BLaER1 treated with 17β-estradiol and CSF1 and Interleukin-3, amounts not matched to agents 10 nM and 100 nM (cell line): ENCODE measurements at regions not wholly inside any gene's neighbourhood (a gene's known extent, or its start where the extent isn't known, plus 50 kb on each side); places are given as distances from the start of the nearest gene placed in this dataset.
A peak's percentile ranks its signal among the peaks of the same experiment; 100 is the strongest.

Experiments used
- H3K27ac ChIP-seq, 11 experiments: shearing (Covaris generic); formaldehyde crosslinking; 2 replicates each; pipeline ENCODE4 v1.8.1; 2022
- H3K27me3 ChIP-seq, 11 experiments: shearing (Covaris generic); formaldehyde crosslinking; 2 replicates each; pipeline ENCODE4 v1.8.1; 2022
- H3K36me3 ChIP-seq, 11 experiments: shearing (Covaris generic); formaldehyde crosslinking; 2 replicates each; pipeline ENCODE4 v1.8.1; 2022
- H3K4me1 ChIP-seq, 10 experiments: shearing (Covaris generic); formaldehyde crosslinking; 2 replicates each; pipeline ENCODE4 v1.8.1; 2022
- H3K4me2 ChIP-seq, 11 experiments: shearing (Covaris generic); formaldehyde crosslinking; 2 replicates each; pipeline ENCODE4 v1.8.1; 2022
- H3K4me3 ChIP-seq, 10 experiments: shearing (Covaris generic); formaldehyde crosslinking; 2 replicates each; pipeline ENCODE4 v1.8.1; 2022
- H3K9ac ChIP-seq, 11 experiments: shearing (Covaris generic); formaldehyde crosslinking; 2 replicates each; pipeline ENCODE4 v1.8.1; 2022
- H3K9me3 ChIP-seq, 11 experiments: shearing (Covaris generic); formaldehyde crosslinking; replicated peaks in 1 of 11; 2 replicates each; pipeline ENCODE4 v1.8.1; 2022
- H4K20me1 ChIP-seq, 11 experiments: shearing (Covaris generic); formaldehyde crosslinking; 2 replicates each; pipeline ENCODE4 v1.8.1; 2022
- Cebpa-rat ChIP-seq, 11 experiments: shearing (Covaris generic); IDR thresholded peaks; 2 replicates each; pipeline ENCODE4 v1.8.1; 2022

DNA sequence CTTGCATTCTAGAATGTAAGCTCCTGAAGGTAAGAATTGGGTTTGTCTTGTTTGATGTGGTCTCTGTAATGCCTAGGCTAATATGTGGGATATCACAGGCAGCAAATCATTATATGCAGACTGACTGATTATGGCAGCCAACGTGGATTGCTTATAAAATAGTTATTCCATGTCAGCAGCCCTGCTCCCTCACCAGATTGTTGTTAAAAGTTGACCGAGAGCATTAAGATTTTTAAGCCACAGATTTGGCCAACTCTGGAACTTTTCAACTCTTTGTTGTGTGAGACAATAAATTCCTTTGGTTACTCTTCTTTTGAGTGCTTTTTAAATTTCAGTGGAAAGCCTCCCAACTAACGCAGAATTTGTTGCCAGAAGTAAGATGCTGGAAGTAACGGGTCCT, 92.6 kb upstream of the FAM216B start:
- no peak overlapping the region for H3K4me2 ChIP-seq
- H3K4me1 ChIP-seq: no peaks in the 10 kb centered on the region
- no peak overlapping the region for H3K27ac ChIP-seq
- no peaks in the 10 kb centered on the region for H3K36me3 ChIP-seq
- no peaks in the 10 kb centered on the region for H3K27me3 ChIP-seq
- no peak for TF ChIP-seq Cebpa-rat (IDR thresholded peaks at IDR 0.05)
- H3K4me3 ChIP-seq: no peak overlapping the region
- no peaks in the 10 kb centered on the region for H4K20me1 ChIP-seq
- peaks cover 0 to 3% (median 0%) of the 10 kb centered on the region in 11 experiments; a peak in 2 of 22 replicates for H3K9me3 ChIP-seq
- no peak overlapping the region for H3K9ac ChIP-seq

DNA sequence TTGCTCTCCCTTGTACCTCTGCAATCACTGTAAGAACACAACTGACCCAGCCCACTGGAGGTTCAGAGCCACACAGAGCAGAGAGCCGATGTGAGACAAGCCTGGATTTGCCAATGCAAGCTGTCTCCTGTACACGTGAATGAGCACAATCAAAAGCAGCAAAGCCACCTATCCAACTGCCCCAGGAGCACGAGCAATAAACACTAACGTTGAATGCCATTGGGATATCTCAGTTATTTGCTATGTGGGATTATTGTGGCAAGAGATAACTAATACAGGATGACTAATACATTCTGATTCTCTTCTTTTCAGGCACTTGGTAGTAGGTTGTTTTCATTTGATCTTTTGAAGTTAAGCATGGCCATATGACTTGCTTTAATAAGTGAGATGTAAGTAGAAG, 85.2 kb upstream of the FAM216B start:
- Histone ChIP-seq H3K36me3 (no peaks in the 10 kb centered on the region), H4K20me1 (no peaks in the 10 kb centered on the region), H3K27me3 (no peaks in the 10 kb centered on the region), H3K9ac (no peak overlapping the region), H3K9me3 (no peaks in the 10 kb centered on the region; a peak in 1 of 22 replicates), H3K4me3 (no peak overlapping the region), H3K4me1 (no peaks in the 10 kb centered on the region), H3K27ac (no peak overlapping the region), H3K4me2 (no peak overlapping the region)
- TF ChIP-seq Cebpa-rat (IDR thresholded peaks at IDR 0.05): no peak

DNA sequence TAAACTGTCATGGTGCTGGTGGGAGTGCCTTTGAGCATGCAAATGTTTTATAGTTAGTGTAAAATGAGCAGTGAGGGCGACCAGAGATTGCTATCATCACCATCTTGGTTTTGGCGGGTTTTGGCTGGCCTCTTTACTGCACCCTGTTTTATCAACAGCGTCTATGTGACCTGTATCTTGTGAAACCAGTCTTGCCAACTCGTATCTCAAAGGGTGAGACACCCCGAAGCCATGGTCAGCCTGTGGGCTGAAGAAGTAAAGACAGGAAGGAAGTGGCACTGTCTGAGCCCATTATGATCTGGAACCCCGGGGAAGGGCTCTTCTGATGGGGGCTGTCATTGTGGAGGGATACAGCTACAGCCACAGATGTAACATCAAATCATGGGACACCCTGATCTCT, 81.5 kb upstream of the FAM216B start:
- Histone ChIP-seq H4K20me1 (no peaks in the 10 kb centered on the region), H3K9me3 (no peaks in the 10 kb centered on the region), H3K27me3 (no peaks in the 10 kb centered on the region), H3K27ac (no peak overlapping the region), H3K9ac (no peak overlapping the region), H3K4me3 (no peak overlapping the region), H3K4me1 (no peaks in the 10 kb centered on the region), H3K4me2 (no peak overlapping the region), H3K36me3 (no peaks in the 10 kb centered on the region)
- no peak for TF ChIP-seq Cebpa-rat (IDR thresholded peaks at IDR 0.05)

DNA sequence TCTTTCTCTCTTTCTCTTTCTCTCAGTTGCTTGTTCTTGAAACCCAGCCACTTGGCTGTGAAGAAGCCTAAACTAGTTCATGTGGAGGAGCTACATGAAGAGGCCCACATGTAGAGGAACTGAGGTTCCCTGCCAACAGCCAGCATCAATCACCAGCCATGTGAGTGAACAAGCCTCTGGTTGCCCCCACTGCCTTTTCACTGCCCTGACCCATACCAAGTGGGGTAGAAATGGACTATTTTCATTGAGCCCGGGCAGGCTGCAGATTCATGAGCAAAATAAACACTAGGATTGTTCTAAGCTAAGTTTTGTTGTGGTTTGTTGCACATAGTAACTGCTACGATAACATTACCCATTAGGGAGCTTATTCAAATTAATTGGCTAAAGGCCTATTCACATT, 78.7 kb upstream of the FAM216B start:
- Histone ChIP-seq H3K27ac (no peak overlapping the region), H3K4me2 (no peak overlapping the region), H4K20me1 (no peaks in the 10 kb centered on the region), H3K9me3 (no peaks in the 10 kb centered on the region), H3K4me3 (no peak overlapping the region), H3K36me3 (no peaks in the 10 kb centered on the region), H3K27me3 (no peaks in the 10 kb centered on the region), H3K9ac (no peak overlapping the region), H3K4me1 (peaks cover 0 to 11% (median 0%) of the 10 kb centered on the region in 10 experiments; a peak in 4 of 20 replicates)
- TF ChIP-seq Cebpa-rat (IDR thresholded peaks at IDR 0.05): no peak

DNA sequence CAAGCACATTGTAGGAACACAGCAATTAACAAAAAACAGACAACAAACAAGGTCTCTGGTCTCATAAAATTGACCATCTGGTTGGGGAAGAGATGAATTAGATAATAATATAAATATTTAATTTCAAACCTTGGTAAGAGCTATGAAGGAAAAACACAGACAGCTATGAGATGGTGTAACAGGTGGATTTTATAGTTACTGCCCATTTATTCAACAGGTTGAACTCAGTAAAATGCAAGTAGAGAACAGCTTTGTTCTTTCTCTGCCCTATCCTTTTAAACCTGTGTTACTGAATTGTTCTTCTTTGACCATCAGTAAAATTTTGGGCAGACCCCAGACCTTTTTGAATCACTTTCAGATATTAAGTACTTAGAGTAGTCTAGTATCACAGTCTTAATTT, 77.6 kb upstream of the FAM216B start:
- H3K4me2 ChIP-seq: no peak overlapping the region

DNA sequence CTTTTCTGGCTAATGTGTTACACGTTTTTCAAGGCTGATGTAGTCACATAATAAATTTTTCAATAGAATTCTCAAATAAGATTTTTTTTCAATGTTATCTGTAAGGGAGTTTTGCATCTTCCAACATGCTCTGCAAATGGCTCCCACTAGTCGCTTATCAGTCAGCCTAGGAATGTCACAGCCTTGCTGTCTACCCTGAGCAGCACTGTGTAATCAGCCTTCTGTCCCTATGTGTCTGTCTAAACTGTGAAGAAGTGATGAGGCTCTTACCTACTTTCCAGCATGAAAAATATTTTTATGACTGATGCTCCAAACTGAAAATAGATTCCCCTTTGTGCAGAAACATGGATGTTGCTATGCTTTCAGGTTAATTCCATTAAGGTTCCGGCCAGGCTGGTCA, 75.1 kb upstream of the FAM216B start:
- Histone ChIP-seq H3K27me3 (no peaks in the 10 kb centered on the region), H4K20me1 (no peaks in the 10 kb centered on the region), H3K9ac (no peak overlapping the region), H3K27ac (no peak overlapping the region), H3K4me1 (peaks cover 0 to 16% (median 0%) of the 10 kb centered on the region in 10 experiments; a peak in 4 of 20 replicates), H3K4me3 (no peak overlapping the region), H3K9me3 (no peaks in the 10 kb centered on the region), H3K4me2 (no peak overlapping the region), H3K36me3 (no peaks in the 10 kb centered on the region)
- no peak for TF ChIP-seq Cebpa-rat (IDR thresholded peaks at IDR 0.05)

More for the DNA sequence above, 77.6 kb upstream of the FAM216B start:
- Histone ChIP-seq H3K27ac (no peak overlapping the region), H3K4me3 (no peak overlapping the region), H4K20me1 (no peaks in the 10 kb centered on the region), H3K27me3 (no peaks in the 10 kb centered on the region), H3K4me1 (peaks cover 0 to 16% (median 0%) of the 10 kb centered on the region in 10 experiments; a peak in 4 of 20 replicates), H3K36me3 (no peaks in the 10 kb centered on the region), H3K9me3 (no peaks in the 10 kb centered on the region), H3K9ac (no peak overlapping the region)
- TF ChIP-seq Cebpa-rat (IDR thresholded peaks at IDR 0.05): no peak

DNA sequence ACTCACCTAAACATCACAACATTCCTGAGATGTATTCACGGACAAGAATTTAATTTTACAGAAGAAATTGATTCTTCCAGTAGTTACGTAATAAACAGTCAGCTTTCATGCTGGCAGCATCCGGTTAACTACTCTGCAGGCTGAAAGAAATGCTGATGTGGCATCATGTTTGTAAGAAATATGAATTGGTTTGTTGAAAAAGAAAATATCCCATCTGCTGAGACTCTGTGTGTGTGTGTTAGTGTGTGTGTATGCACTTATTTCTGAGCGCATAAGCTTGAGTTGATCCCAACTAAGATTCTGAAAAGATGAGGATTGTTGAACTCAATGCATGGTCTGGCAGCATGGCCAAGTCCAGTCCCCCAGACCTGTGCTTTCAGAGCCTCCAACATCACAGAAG, 74.3 kb upstream of the FAM216B start:
- no peaks in the 10 kb centered on the region for H3K36me3 ChIP-seq
- TF ChIP-seq Cebpa-rat (IDR thresholded peaks at IDR 0.05): 0 out of 22 replicates have a peak, but pooled peaks of 1 of the 11 experiments have one; percentile 20
- no peak overlapping the region for H3K9ac ChIP-seq
- H3K4me2 ChIP-seq: peak overlapping the region in 2 of 11 experiments; percentile 18 to 56; a peak in 5 of 22 replicates
- no peaks in the 10 kb centered on the region for H3K27me3 ChIP-seq
- H3K9me3 ChIP-seq: 0 out of 22 replicates have a peak, but pooled peaks cover 0 to under 1% (median 0%) of the 10 kb centered on the region in 11 experiments
- H3K27ac ChIP-seq: no peak overlapping the region
- no peak overlapping the region for H3K4me3 ChIP-seq
- H4K20me1 ChIP-seq: no peaks in the 10 kb centered on the region
- H3K4me1 ChIP-seq: peaks cover 0 to 16% (median 0%) of the 10 kb centered on the region in 10 experiments; a peak in 4 of 20 replicates

DNA sequence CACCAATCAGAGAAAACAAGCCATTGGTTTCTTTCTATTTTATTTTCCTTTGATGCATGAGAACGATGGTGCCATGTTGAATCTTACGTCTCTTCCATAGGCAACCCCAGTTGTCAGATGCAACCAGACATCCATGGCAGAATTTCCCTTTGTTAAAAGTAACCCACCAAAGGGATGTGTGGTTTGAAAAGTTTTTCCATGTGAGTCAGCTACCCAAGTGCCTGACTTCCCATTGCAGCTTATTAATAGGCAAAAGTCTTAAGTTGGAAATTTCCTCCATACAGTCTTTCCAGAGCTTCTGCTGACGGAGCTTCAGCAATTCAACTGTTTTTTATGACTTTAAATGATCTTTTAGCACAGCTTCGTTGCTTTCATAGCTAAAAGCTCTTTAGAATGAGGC, 73.8 kb upstream of the FAM216B start:
- peaks cover 0 to 5% (median 0%) of the 10 kb centered on the region in 11 experiments; a peak in 1 of 22 replicates for H3K9me3 ChIP-seq
- H3K9ac ChIP-seq: no peak overlapping the region
- H3K4me3 ChIP-seq: no peak overlapping the region
- H3K27ac ChIP-seq: no peak overlapping the region
- no peaks in the 10 kb centered on the region for H3K27me3 ChIP-seq
- peaks cover 0 to 16% (median 0%) of the 10 kb centered on the region in 10 experiments; a peak in 4 of 20 replicates for H3K4me1 ChIP-seq
- no peak for TF ChIP-seq Cebpa-rat (IDR thresholded peaks at IDR 0.05)
- H3K36me3 ChIP-seq: no peaks in the 10 kb centered on the region
- H3K4me2 ChIP-seq: peak overlapping the region in 2 of 11 experiments; percentile 18 to 56; a peak in 5 of 22 replicates
- no peaks in the 10 kb centered on the region for H4K20me1 ChIP-seq

DNA sequence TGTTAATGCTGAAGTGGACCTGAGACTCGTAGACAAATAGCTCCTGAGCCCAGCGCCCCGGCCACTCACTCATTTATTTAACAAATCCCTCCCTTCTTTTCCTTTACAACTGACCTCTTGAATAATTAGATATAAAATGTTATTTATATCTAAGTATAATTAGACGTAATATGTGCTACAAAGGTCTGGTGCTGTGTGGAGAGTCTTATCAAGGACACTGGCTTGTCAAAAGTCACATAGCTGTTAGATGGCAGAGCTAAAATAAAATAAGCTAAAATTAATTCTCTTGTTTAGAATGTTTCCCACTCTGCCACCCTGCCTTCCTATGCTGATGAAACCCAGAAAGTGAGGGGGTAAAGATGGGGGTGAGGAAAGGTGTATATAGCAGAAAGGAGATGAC, 73.0 kb upstream of the FAM216B start:
- Histone ChIP-seq H3K4me1 (peaks cover 0 to 16% (median 0%) of the 10 kb centered on the region in 10 experiments; a peak in 4 of 20 replicates), H3K27me3 (no peaks in the 10 kb centered on the region), H3K4me3 (no peak overlapping the region), H3K9me3 (peaks cover 0 to 5% (median 0%) of the 10 kb centered on the region in 11 experiments; a peak in 1 of 22 replicates), H3K9ac (no peak overlapping the region), H3K4me2 (no peak overlapping the region), H4K20me1 (no peaks in the 10 kb centered on the region), H3K27ac (no peak overlapping the region), H3K36me3 (no peaks in the 10 kb centered on the region)
- TF ChIP-seq Cebpa-rat (IDR thresholded peaks at IDR 0.05): no peak

DNA sequence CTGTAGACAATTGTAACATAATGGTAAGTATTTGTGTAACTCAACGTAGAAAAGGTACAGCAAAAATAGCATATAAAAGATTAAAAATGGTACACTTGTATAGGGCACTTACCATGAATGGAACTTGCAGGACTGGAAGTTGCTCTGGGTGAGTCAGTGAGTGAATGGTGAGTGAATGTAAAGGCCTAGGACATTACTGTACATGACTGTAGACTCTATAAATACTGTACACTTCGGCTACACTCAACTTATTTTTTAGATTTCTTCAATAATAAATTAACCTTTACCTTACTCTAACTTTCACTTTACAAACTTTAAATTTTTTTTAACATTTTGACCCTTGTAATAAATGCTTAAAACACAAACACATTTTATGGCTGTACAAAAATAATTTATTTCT, 72.1 kb upstream of the FAM216B start:
- peaks cover 0 to 16% (median 0%) of the 10 kb centered on the region in 10 experiments; a peak in 4 of 20 replicates for H3K4me1 ChIP-seq
- H3K36me3 ChIP-seq: no peaks in the 10 kb centered on the region
- no peak overlapping the region for H3K9ac ChIP-seq
- no peak overlapping the region for H3K4me2 ChIP-seq
- H4K20me1 ChIP-seq: no peaks in the 10 kb centered on the region
- no peak for TF ChIP-seq Cebpa-rat (IDR thresholded peaks at IDR 0.05)
- H3K4me3 ChIP-seq: no peak overlapping the region
- H3K27ac ChIP-seq: no peak overlapping the region
- H3K9me3 ChIP-seq: peaks cover 0 to 5% (median 0%) of the 10 kb centered on the region in 11 experiments; a peak in 1 of 22 replicates
- no peaks in the 10 kb centered on the region for H3K27me3 ChIP-seq
